Stimulated activated CD8-positive, alpha-beta memory T cell treated with anti-CD3 and anti-CD28 coated beads, Interleukin-4, amount 100 ng/mL, for 1 hour (primary cell): ENCODE measurements at regions not wholly inside any gene's neighbourhood (a gene's known extent, or its start where the extent isn't known, plus 50 kb on each side); places are given as distances from the start of the nearest gene placed in this dataset.

ENCODE experiments used
- DNase-seq, 2 donors: peaks; one replicate each; pipeline ENCODE4 v3.0.0-alpha.2; 2020; ENCODE audit warnings: low read depth in 2 of 2, low spot score in 1 of 2

DNA sequence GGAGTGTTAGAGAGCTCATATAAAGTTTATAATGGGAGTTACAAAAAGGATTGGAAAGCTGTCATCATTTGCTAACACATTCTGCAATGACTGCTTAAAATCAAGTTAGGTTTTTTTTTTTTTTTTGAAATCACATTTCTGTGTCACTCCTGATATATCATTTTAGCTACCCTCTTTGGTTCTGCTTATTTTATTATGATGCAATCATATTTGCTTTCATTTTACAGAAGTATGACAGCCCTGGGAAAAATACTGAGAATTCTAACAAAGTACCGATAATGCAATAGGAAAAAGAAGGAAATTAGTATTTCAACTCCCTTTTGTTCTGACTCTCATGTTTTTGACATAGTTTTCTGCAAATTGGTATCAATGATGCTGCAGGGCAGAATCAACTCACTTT is 71.6 kb upstream of the MDGA2 start:
- no peak for DNase-seq

DNA sequence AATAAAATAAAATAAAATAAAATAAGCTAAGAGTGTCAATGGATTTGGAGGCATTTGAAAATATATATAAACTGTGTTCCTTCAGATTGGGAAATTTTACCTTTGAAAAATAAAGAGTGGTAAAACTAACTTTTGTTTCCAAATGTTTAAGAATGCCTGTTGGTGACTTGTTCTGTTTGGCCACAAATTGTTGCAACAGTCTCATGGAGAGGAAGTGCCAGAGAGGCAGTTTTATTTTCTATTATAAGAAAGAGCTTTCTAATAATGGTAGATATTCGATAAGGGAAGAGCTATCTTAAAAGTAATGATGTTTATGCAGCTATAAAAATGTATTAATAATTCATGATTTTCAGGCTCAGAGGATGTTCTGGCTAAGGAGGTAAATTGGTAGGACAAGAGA is 68.8 kb upstream of the MDGA2 start:
- no peak for DNase-seq

DNA sequence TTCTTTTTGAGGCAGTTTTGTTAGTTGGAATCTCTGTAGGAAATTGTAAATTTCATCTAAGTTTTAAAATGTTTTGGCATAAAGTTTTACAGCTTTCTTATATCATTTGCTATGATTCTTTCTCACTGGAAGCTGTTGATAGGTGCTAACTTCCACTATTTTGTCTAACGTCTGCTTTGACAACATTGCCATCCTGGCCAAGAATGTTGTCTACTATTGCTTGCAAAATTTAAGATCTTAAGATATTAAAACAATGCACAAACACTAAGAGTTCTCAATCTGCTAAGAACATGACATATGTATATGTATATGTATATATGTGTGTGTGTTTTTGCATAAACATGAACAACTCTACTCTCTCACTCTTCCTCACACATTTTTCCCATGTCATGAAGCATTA is 64.1 kb upstream of the MDGA2 start:
- no peak for DNase-seq

DNA sequence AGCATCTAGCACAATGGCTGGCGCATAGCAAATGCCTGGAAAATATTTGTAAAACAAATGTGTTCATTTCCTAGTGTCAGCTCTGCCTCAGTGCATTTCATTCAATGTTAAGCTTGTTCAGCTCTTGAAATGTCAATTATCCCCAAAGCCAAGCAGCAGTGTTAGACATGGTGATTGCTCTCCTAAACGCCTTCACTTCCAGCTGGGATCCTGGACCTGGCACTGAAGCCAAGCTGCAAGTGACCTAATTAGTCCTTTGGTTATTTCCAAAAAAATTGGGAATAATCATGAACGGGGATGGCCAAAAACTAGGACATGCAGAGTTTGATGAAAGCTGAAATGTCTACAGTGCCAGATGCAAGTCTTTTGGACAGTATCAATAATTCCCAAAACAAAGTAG is 54.9 kb upstream of the MDGA2 start:
- DNase-seq, result no peak
